ENCODE measurements at regions not wholly inside any gene's neighbourhood (a gene's known extent, or its start where the extent isn't known, plus 50 kb on each side); places are given as distances from the start of the nearest gene placed in this dataset.

DNA sequence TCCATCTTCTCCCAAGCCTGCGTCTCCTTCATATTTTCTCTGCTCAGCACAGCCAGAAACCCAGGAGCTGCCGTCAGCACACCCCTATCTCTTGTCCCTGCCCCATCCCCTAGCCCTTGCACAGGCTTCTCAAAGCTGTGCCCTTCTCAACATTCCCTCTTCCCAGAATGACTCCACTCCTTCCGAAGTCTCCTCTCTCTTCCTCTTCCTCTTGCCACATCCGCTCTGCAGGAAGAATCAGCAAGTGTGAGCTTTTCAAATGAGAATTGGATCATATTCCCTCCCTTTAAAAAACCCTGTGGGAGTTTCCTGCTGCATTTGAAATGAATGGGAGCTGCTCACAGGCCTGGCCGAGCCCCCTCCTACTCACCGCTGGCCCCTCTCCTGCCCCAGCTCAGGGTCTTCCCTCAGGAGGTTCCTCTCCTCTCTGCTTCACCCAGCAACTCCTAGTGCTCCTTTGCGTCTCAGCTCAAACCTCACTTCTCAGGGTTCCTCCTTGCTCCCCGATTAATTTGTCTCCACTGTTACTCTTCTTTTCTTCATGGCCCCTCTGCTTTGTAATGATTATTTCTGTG, 528.5 kb upstream of the CCDC196 start:
- TF ChIP-seq CTCF (conservative IDR thresholded peaks at IDR 0.05; ENCODE audit: low read depth, low read length): no peak
- TF ChIP-seq EZH2 (IDR thresholded peaks at IDR 0.05; ENCODE audit: borderline replicate concordance, low read depth, low read length, poor library complexity, severe bottlenecking): no peak
